Mononuclear cell (primary cell): ENCODE measurements at regions not wholly inside any gene's neighbourhood (a gene's known extent, or its start where the extent isn't known, plus 50 kb on each side); places are given as distances from the start of the nearest gene placed in this dataset.

Experiments used
- H3K27me3 ChIP-seq: 2 replicates; pipeline ENCODE4 v1.6.0; 2011; ENCODE audit warnings: low read length, control low read depth; ENCODE audit not compliant: insufficient read depth
- H3K4me1 ChIP-seq: 2 replicates; pipeline ENCODE4 v1.5.1; 2011; ENCODE audit warnings: mild to moderate bottlenecking, low read length, control low read depth; ENCODE audit not compliant: insufficient read depth
- H3K4me3 ChIP-seq: 2 replicates; pipeline ENCODE4 v1.5.1; 2011; ENCODE audit warnings: mild to moderate bottlenecking, low read length, moderate library complexity
- H3K9me3 ChIP-seq: 2 replicates; pipeline ENCODE4 v1.5.1; 2011; ENCODE audit warnings: low read depth, mild to moderate bottlenecking, control low read depth, low read length

DNA sequence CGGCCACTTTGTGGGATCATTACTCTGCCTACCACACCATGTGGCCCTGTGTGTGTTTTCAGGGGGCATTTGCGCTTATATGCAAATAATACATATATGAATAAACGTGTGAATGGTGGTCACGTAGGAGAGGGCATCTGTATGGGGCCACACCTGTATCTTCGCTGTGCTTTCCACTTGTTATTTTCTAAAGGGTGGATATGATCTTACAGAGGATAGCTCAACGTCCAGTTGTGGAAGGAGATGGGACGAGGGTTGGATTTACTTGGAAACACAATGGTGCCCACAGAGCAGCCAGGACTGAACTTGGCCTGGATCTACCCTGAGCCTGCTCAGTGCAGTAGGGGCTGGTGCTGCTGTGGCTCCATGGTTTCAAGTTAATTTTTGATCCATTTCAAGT lies 93.3 kb downstream of the YTHDF1 start:
- H3K4me3 ChIP-seq: no peak overlapping the region
- H3K4me1 ChIP-seq: no peaks in the 10 kb centered on the region
- H3K9me3 ChIP-seq: no peaks in the 10 kb centered on the region
- no peaks in the 10 kb centered on the region for H3K27me3 ChIP-seq

DNA sequence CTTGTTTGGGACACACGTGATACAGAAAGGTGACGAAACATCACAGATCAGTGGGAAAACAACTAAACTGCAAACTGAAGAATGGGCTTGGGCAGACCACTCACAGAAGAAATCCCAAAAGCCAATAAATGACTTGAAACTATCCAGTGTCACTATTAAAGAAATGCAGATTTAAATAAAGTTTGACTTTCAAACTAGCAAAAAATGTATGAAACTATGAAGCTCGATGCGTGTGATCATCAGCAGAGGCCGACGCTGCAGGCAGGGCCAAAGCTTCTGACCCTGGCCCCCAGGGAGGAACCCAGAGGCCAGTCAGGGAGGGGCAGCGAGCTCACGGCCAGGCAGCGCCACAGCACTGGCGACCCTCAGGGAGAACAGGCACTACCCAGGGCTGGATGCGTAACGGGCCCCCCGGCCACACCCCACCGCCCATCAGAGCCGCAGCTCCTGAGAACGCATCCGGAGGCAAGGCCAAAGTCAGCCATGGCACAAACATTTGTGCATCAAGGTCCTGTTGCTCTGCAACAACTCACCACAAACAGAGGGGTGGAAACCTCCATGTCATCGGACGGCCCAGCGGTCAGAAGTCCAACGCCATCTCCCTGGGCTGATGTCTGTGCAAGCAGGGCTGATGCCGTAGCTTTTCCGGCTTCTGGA lies 94.1 kb downstream of the YTHDF1 start:
- Histone ChIP-seq H3K27me3 (no peaks in the 10 kb centered on the region), H3K4me1 (no peaks in the 10 kb centered on the region), H3K4me3 (no peak overlapping the region), H3K9me3 (no peaks in the 10 kb centered on the region)

DNA sequence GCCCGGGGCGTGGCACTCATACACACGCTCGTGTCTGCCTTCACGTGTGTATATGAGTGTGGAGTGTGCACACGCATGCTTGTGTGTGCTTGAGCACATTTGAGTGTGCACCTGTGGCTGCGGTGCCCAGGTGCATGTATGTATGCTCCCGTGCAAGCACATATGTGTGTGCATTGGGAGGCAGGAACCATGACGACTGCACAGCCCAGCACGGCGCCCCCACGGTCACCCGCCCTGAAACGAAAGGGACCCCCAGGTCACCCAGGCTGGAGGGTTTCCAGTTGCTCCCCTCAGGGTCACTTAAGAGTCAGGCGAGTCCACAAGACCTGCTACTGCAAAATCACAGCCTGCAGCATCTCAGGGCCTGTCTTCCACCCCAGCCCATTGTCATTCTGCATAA lies 94.7 kb downstream of the YTHDF1 start:
- Histone ChIP-seq H3K4me1 (no peaks in the 10 kb centered on the region), H3K4me3 (no peak overlapping the region), H3K9me3 (no peaks in the 10 kb centered on the region), H3K27me3 (no peaks in the 10 kb centered on the region)

DNA sequence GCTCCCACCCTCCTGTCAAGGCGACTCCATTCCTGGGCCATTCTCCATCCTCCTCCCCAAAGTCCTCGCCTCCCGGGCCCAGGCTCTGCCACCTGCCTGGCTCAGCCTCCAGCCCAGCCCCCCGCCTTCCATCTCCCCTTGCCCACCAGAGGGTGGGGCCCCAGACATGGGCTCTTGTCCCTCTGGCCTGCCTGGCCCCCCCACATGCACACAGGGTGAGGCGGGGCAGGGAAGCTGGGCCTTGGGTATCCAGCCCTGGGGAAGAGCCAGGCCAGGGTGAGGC lies 95.2 kb downstream of the YTHDF1 start:
- no peak overlapping the region for H3K4me3 ChIP-seq
- H3K9me3 ChIP-seq: no peaks in the 10 kb centered on the region
- H3K27me3 ChIP-seq: no peaks in the 10 kb centered on the region
- no peaks in the 10 kb centered on the region for H3K4me1 ChIP-seq

DNA sequence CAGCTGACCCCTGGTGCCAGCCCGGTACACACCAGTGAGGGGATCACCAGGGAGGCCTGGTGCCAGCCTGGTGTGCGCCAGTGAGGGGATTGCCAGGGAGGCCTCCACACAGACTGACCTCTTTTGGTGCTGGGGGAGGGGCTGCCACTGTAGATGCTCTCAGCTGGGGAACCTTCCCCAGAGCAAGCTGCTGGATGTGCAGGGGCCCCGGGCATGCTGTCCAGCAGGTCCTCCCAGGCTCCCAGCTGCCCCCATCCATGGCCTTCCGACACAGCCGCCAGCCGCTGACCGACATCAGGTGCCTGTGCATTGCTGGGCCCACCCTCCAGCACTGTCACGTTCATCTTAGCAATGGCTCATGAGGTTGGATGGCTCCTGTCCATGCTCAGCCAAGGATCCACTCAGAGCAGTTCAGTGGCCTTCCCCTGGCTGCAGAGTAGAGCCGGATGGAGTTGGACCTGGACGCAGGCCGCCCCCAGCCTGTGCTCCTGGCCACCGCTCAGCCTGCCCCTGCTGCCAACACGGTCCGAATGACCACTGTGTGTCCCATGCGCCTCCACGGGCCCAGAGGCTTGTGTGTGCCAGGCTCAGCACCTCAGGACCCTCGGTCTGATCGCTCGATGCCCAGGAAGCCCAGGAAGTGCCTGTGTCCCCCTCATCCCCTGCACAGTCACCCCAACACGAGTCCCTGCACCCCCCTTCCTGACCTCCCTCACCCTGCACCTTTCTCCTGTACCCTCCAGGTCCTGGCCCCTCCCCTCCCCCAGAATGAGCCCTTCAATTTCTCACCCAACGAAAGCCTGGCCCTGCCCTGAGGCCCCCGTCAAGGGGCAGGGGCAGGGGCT lies 95.7 kb downstream of the YTHDF1 start:
- H3K4me1 ChIP-seq: no peaks in the 10 kb centered on the region
- no peaks in the 10 kb centered on the region for H3K27me3 ChIP-seq

DNA sequence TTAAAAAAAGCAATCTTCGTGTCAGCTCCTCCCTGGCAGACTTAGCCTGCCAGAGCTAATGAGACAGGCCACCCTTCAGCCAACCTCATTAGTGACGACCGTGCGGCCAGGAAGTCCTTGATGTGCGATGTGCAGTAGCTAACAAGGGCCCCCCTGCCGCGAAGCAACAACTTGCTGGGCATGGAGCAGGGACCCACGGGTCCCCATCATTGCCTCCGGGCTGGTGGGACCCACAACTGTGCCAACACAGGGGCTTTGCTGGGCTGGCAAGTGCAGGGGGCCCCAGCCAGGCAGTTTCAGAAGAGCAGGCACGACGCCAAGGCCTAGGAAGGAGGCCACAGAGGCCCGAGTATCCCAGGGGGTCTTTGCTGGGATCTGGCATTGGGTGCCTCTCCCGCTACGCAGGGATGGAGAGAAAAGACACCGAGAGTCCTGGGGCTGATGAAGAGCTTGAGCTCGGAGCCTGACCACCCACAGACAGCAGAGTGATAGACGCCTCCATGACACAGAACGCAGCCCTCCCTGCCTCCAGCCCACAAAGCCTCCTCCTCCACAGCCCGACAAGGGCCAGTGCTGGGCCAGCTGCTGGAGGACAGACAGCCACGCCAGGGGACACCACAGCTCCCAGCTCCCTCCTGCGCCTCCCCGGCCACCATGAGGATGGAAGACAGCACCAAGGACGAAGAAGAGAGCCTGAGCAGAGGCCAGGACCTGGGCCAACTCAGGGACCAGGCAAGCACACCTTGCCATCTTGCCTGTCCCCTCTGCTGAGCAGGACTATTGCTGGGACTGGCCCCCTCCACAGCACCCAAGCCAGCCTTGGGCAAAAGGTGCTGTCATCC lies 96.6 kb downstream of the YTHDF1 start:
- Histone ChIP-seq H3K27me3 (no peaks in the 10 kb centered on the region), H3K9me3 (no peaks in the 10 kb centered on the region), H3K4me3 (no peak overlapping the region), H3K4me1 (no peaks in the 10 kb centered on the region)

More for the DNA sequence above, 95.7 kb downstream of the YTHDF1 start:
- Histone ChIP-seq H3K4me3 (no peak overlapping the region), H3K9me3 (no peaks in the 10 kb centered on the region)

DNA sequence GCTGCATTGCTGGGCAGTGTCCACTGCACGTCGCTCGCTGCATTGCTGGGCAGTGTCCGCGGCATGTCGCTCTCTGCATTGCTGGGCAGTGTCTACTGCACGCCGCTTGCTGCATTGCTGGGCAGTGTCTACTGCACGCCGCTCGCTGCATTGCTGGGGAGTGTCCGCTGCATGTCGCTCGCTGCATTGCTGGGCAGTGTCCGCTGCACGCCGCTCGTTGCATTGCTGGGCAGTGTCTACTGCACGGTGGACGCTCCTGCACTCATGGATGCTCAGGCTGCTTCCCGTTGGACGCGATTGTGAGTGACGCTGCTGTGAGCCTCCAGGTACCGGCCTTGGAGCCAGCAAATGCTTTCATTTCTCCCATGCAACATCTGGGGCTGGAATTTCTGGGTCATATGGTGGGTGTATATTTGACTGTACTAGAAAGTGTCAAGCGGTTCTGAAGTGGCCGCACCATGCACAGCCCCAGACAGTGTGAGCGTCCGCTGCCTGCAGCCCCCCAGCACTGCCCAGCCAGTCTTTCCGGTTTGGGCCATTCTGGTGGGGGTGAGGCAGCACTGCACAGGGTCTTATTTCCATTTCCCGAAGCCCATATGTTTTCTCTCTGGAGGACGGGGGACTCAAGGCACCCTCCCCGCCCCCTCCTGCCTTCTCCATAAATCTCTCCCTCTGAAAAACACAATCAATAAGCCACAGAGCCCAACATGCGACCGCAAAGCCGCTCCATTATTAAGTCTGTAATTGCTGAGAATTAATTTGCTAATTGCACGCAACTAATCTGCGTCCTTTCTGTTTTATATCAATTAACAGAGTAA lies 97.4 kb downstream of the YTHDF1 start:
- Histone ChIP-seq H3K4me1 (no peaks in the 10 kb centered on the region), H3K9me3 (no peaks in the 10 kb centered on the region), H3K4me3 (no peak overlapping the region), H3K27me3 (no peaks in the 10 kb centered on the region)

DNA sequence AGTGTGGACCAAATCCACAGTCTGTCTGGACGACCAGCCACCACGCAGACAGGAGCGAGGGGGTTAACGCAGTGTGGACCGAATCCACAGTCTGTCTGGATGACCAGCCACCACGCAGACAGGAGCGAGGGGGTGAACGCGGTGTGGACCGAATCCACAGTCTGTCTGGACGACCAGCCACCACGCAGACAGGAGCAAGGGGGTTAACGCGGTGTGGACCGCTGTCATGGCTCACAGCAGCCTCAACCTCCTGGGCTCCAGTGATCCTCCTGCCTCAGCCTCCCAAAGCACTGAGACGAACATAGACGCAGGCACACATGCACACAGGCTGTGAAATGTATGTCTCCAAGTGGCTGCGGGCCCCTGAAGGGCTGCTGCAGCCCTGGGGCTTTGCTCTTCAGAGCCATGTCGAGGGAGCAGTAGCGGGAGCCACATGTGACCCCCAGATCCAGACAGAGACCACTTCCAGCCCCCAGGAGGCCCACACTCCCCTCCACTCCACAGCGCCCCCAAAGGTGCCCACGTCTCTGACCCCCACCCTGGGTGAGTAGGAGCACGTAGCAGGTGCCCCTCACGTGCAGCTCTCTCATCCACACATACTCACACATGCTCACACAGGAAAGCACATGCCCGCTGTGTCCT lies 98.1 kb downstream of the YTHDF1 start:
- H3K4me1 ChIP-seq: no peaks in the 10 kb centered on the region
- H3K4me3 ChIP-seq: no peak overlapping the region
- no peaks in the 10 kb centered on the region for H3K27me3 ChIP-seq
- H3K9me3 ChIP-seq: no peaks in the 10 kb centered on the region

DNA sequence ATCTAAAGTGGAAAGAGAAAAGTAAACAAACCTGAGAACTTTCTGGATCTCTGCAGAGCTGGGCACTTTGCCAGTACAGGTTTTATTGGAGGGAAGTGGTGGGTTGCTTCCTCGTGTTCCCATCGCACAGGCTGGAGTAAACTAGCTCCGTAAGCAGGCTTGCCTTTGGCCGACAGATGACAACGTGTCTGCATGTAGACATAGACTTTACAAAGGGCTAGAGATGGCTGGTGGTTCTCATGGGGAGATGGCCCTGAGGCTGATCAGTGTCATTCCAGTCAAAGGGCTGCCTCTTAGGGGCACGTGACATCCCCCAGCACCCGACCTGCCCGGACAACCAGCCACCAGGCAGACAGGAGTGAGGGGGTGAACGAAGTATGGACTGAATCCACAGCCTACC lies 98.8 kb downstream of the YTHDF1 start:
- Histone ChIP-seq H3K27me3 (no peaks in the 10 kb centered on the region), H3K9me3 (no peaks in the 10 kb centered on the region), H3K4me1 (no peaks in the 10 kb centered on the region), H3K4me3 (no peak overlapping the region)

DNA sequence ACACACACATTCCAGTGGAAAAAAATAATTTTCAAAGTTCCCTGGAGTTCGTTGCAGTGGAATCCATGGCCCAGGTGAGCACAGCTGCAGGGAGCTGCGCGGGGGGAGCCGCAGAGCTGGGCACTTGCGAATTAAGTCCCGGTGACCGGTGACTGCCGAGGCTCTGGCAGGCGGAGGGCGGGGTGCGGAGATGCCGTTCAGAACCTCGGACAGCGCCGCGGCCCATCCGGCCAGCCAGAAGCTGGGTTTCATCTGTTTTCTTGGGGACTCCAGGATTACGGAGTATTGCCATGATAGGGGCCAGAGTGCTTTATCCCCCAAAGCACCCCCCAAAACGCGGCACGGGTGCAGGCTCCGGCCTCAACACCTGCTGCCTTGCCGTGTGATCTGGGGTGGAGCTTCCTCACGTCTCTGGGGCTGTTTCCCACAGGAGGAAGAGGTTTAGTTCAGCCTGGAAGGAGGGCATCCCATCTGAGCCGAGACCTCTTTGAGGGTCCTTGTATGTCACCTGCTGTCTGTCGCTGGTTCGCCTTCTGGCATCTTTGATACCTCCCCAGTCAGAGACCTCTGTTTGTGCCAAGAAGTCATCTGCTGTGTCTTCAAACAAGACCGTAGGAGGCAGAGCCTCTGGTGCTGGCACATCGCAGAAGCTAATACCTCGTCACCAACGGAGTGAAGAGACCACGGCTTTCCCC lies 99.4 kb downstream of the YTHDF1 start:
- no peaks in the 10 kb centered on the region for H3K4me1 ChIP-seq
- H3K4me3 ChIP-seq: no peak overlapping the region
- H3K9me3 ChIP-seq: peaks cover 4% of the 10 kb centered on the region
- no peaks in the 10 kb centered on the region for H3K27me3 ChIP-seq

DNA sequence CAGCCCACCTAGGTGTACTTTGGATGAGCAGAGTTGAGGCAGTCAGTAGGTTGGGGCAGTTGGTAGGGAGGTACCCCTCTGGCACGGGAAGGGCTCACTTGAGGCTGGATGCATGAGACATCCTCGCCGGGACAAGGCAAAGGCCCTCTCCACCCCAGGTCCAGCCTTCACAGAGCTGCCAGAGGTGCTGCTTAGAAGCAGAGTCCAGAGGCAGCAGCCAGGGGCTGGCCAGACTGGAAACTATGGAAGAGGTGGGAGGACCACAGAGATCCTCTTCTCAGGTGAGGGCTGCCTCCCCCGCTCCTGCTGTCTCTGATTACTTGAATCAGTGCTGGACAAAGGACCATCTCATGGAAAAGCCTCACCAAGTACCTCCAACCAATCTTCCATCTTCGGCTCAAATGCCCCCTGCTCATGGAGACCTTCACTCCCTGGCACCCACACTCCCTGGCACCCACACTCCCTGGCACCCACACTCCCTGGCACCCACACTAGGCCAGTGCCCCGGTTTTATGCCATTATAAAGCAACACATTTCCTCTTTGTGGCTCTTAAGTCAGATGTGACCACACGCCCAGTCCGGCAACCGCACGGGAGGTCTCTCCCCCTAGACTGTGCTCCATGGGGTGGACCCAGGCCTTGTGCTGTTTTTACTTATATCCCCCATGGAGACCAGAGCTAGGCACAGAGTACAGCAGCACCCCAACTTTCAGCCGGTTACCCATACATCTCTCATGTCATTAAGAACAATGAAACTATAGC lies 100.1 kb downstream of the YTHDF1 start:
- no peaks in the 10 kb centered on the region for H3K27me3 ChIP-seq
- H3K4me1 ChIP-seq: no peaks in the 10 kb centered on the region
- no peak overlapping the region for H3K4me3 ChIP-seq
- peaks cover 7% of the 10 kb centered on the region for H3K9me3 ChIP-seq

DNA sequence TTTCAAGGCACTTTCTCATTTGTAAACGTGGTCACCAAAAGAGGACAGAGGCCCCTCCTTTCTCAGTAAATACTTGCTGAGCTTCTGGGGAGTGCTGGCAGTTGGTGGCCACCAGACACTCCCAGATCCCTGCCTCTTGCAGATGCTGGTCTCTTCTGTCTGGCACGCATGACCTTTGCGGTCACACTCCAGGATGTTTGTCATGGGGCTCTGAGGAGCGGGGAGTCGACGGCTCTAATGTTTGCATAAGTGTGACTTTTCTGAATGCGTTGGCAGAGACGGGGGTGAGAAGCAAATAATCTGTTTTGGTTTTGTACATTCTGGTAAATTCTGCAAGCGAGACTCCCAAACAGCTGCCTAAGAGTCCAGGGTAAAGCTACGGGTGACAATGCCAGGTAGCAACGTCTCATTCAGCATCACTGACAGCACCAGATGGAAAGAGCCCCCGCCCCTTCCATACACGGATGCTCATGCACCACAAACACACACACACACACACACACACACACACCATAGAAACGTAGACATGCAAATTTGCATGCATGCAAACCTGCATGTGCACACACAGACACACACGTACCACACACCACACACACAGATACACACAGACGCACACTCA lies 101.1 kb downstream of the YTHDF1 start:
- Histone ChIP-seq H3K9me3 (peaks cover 7% of the 10 kb centered on the region), H3K27me3 (no peaks in the 10 kb centered on the region), H3K4me1 (no peaks in the 10 kb centered on the region), H3K4me3 (no peak overlapping the region)

DNA sequence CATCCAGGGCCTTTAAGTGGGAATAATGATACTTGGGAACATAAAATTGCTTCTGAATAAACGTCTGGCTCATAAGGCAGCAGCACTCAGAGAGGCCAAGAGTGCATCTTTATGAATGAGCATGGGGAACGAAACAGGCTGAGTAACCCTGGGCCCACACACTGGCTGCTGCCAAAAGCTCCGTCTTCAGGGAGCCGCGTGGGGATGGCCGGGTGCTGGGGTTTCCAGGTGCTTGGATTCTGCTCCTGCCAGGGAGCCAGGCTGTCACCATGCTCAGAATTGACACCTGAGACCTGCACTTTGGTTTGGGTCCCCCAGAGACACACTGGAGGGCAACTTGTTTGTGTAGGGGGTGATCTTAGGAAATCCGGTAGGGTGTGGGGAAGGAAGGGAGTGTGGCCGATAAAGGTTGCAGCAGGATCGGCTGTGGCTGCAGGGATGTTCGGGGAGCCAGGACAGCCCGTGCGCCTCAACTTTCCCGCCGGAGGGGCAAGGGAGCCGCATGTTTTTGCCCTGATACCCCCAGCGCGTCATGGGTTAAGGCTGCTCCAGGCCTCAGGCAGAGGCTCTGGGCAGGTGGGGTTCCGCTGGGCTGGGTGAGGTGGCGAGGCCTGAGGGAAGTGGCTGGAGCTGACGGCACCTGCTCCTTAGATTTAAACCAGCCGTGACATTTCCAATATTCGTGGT lies 101.8 kb downstream of the YTHDF1 start:
- Histone ChIP-seq H3K9me3 (peaks cover 7% of the 10 kb centered on the region), H3K4me3 (no peak overlapping the region), H3K27me3 (no peaks in the 10 kb centered on the region), H3K4me1 (no peaks in the 10 kb centered on the region)
